Right cardiac atrium (tissue), 5 donors: ENCODE measurements at regions not wholly inside any gene's neighbourhood (a gene's known extent, or its start where the extent isn't known, plus 50 kb on each side); places are given as distances from the start of the nearest gene placed in this dataset.

Source experiments
- ATAC-seq, 2 donors: fragments of 200-7000 bp; cut with Tn5 transposase; one replicate each; pipeline versions ENCODE4 v1.8.0 to v1.9.1; 2020; ENCODE audit warnings: moderate library complexity in 2 of 2, mild to moderate bottlenecking in 1 of 2
- DNase-seq, 3 donors: peaks; one replicate each; pipeline ENCODE4 v3.0.0-alpha.2; 2020
- H3K27ac ChIP-seq: one replicate; pipeline ENCODE4 v1.5.1; 2013; ENCODE audit warnings: mild to moderate bottlenecking, low read length, control low read depth, moderate library complexity
- H3K27me3 ChIP-seq: one replicate; pipeline ENCODE4 v1.6.1; 2013; ENCODE audit not compliant: control insufficient read depth, insufficient read depth
- H3K4me1 ChIP-seq: one replicate; pipeline ENCODE4 v1.6.1; 2013; ENCODE audit warnings: low read length; ENCODE audit not compliant: control insufficient read depth, insufficient read depth
- H3K4me3 ChIP-seq: one replicate; pipeline ENCODE4 v1.5.1; 2013; ENCODE audit warnings: low read length, control low read depth
- H3K9me3 ChIP-seq: one replicate; pipeline ENCODE4 v1.6.1; 2013; ENCODE audit warnings: low read length; ENCODE audit not compliant: control insufficient read depth
- WGBS: extraction: QIAGEN DNeasy Blood & Tissue Kit; methylation state at CpG from one replicate; pipeline ENCODE4 v1.1.7; 2013; 5-methylcytosine and 5-hydroxymethylcytosine counted together
- intact Hi-C, 4 donors: fragments of 100-400 bp; cut with DNase I; formaldehyde crosslinking; loops; one replicate each; pipeline versions ENCODE4 v1.11.0 to v1.14.0; 2022 to 2023
- donor health status: healthy with polysubstance abuse.
- donor health status: DM: no; HTN: yes; CAD: no.
- donor health status: DM: no; HTN: no; CAD: no.
- donor health status: DM: no; HTN: yes; CAD: no; lungs with severe emphysema.
- donor health status: DM: yes; HTN: yes; CAD: no.

- no peaks in the 10 kb centered on the region for H3K4me1 ChIP-seq
- DNase-seq, result no peak
- 77% methylated on average over 3 of the region's 3 CpGs for WGBS
- no peaks in the 10 kb centered on the region for H3K27me3 ChIP-seq
- H3K9me3 ChIP-seq, result no peaks in the 10 kb centered on the region
- no peak overlapping the region for H3K4me3 ChIP-seq
- no peak for ATAC-seq
- intact Hi-C loops, result loop anchor here in 3 of 4 donors (5.0 to 10.0 kb wide), 3 partner anchors 219 to 226 kb away; no protein-coding TSS in a partner anchor
- H3K27ac ChIP-seq, result no peak overlapping the region
Observed at GRCh38 chr21:28518630-28519029, 474.0 kb downstream of the LTN1 start.

GRCh38 chr21:28516991-28517592 lies 475.6 kb downstream of the LTN1 start:
- intact Hi-C loops, result loop anchor here in 3 of 4 donors (5.0 to 10.0 kb wide), 3 partner anchors 220 to 228 kb away; no protein-coding TSS in a partner anchor
- ATAC-seq, result peak; percentile 82 to 95
- WGBS, result 39% methylated on average over 6 of the region's 6 CpGs

GRCh38 chr21:28516021-28516420 lies 476.7 kb downstream of the LTN1 start:
- Histone ChIP-seq H3K9me3 (no peaks in the 10 kb centered on the region), H3K4me1 (no peaks in the 10 kb centered on the region), H3K27me3 (no peaks in the 10 kb centered on the region), H3K4me3 (no peak overlapping the region), H3K27ac (no peak overlapping the region)
- ATAC-seq (no peak), DNase-seq (no peak)
- WGBS, result 67% methylated on average over 1 of the region's 1 CpG
- intact Hi-C loops, result loop anchor here in 3 of 4 donors (5.0 to 10.0 kb wide), 3 partner anchors 221 to 229 kb away; no protein-coding TSS in a partner anchor

More at GRCh38 chr21:28516991-28517592, 475.6 kb downstream of the LTN1 start:
- Histone ChIP-seq H3K9me3 (no peaks in the 10 kb centered on the region), H3K4me1 (no peaks in the 10 kb centered on the region), H3K4me3 (no peak overlapping the region), H3K27me3 (no peaks in the 10 kb centered on the region), H3K27ac (peak overlapping the region; percentile 57)
- peak; percentile 56 to 88 (median 83) for DNase-seq

GRCh38 chr21:28513428-28513827 lies 479.2 kb downstream of the LTN1 start:
- peak in 1 of 2 donors; percentile 62 for ATAC-seq
- Histone ChIP-seq H3K27ac (no peak overlapping the region), H3K27me3 (no peaks in the 10 kb centered on the region), H3K4me1 (no peaks in the 10 kb centered on the region), H3K4me3 (no peak overlapping the region), H3K9me3 (no peaks in the 10 kb centered on the region)
- intact Hi-C loops, result loop anchor here in 1 of 4 donors (10.0 kb wide), 1 partner anchor 231 kb away; no protein-coding TSS in a partner anchor
- DNase-seq, result no peak
- WGBS, result 13% methylated on average over 1 of the region's 1 CpG

- no peak overlapping the region for H3K27ac ChIP-seq
- WGBS, result 42% methylated on average over 3 of the region's 3 CpGs
- no peaks in the 10 kb centered on the region for H3K4me1 ChIP-seq
- H3K4me3 ChIP-seq, result no peak overlapping the region
- ATAC-seq (peak in 1 of 2 donors; percentile 78), DNase-seq (no peak)
- intact Hi-C loops, result no loop called here
- no peaks in the 10 kb centered on the region for H3K27me3 ChIP-seq
- H3K9me3 ChIP-seq, result no peaks in the 10 kb centered on the region
Observed at GRCh38 chr21:28509031-28509430, 483.6 kb downstream of the LTN1 start.

- Histone ChIP-seq H3K27ac (no peak overlapping the region), H3K9me3 (no peaks in the 10 kb centered on the region), H3K4me3 (no peak overlapping the region), H3K27me3 (no peaks in the 10 kb centered on the region), H3K4me1 (no peaks in the 10 kb centered on the region)
- intact Hi-C loops, result no loop called here
- ATAC-seq, result no peak
- DNase-seq, result no peak
Observed at GRCh38 chr21:28508126-28508525, 484.6 kb downstream of the LTN1 start.

GRCh38 chr21:28496517-28496916 lies 496.2 kb downstream of the LTN1 start:
- no peak overlapping the region for H3K4me3 ChIP-seq
- DNase-seq (no peak), ATAC-seq (no peak)
- no peaks in the 10 kb centered on the region for H3K9me3 ChIP-seq
- no peaks in the 10 kb centered on the region for H3K27me3 ChIP-seq
- intact Hi-C loops, result no loop called here
- H3K4me1 ChIP-seq, result no peaks in the 10 kb centered on the region
- no peak overlapping the region for H3K27ac ChIP-seq

- H3K4me3 ChIP-seq, result no peak overlapping the region
- no peaks in the 10 kb centered on the region for H3K27me3 ChIP-seq
- no peaks in the 10 kb centered on the region for H3K9me3 ChIP-seq
- no peak for DNase-seq
- no peaks in the 10 kb centered on the region for H3K4me1 ChIP-seq
- H3K27ac ChIP-seq, result no peak overlapping the region
- ATAC-seq, result no peak
- intact Hi-C loops, result no loop called here
- 70% methylated on average over 4 of the region's 4 CpGs for WGBS
Observed at GRCh38 chr21:28492127-28492526, 500.6 kb downstream of the LTN1 start.

- intact Hi-C loops, result no loop called here
- Histone ChIP-seq H3K9me3 (no peaks in the 10 kb centered on the region), H3K27me3 (no peaks in the 10 kb centered on the region), H3K27ac (no peak overlapping the region), H3K4me3 (no peak overlapping the region), H3K4me1 (no peaks in the 10 kb centered on the region)
- ATAC-seq (no peak), DNase-seq (no peak)
- WGBS, result 71% methylated on average over 3 of the region's 3 CpGs
Observed at GRCh38 chr21:28489821-28490350, 502.8 kb downstream of the LTN1 start.

GRCh38 chr21:28489162-28489561 lies 503.5 kb downstream of the LTN1 start:
- Histone ChIP-seq H3K4me3 (no peak overlapping the region), H3K27me3 (no peaks in the 10 kb centered on the region), H3K9me3 (no peaks in the 10 kb centered on the region), H3K4me1 (no peaks in the 10 kb centered on the region), H3K27ac (no peak overlapping the region)
- 58% methylated on average over 7 of the region's 7 CpGs for WGBS
- no peak for ATAC-seq
- intact Hi-C loops, result no loop called here
- no peak for DNase-seq

GRCh38 chr21:28487455-28488070 lies 505.1 kb downstream of the LTN1 start:
- ATAC-seq (no peak), DNase-seq (no peak)
- H3K27me3 ChIP-seq, result no peaks in the 10 kb centered on the region
- intact Hi-C loops, result no loop called here
- H3K9me3 ChIP-seq, result no peaks in the 10 kb centered on the region
- no peaks in the 10 kb centered on the region for H3K4me1 ChIP-seq
- no peak overlapping the region for H3K4me3 ChIP-seq
- H3K27ac ChIP-seq, result no peak overlapping the region
- WGBS, result 73% methylated on average over 9 of the region's 9 CpGs
